AG09319 (cell line): ENCODE measurements at regions not wholly inside any gene's neighbourhood (a gene's known extent, or its start where the extent isn't known, plus 50 kb on each side); places are given as distances from the start of the nearest gene placed in this dataset.
"Not testable (repeated sequence)": the region's sequence is repeated elsewhere in the genome, so short reads cannot be mapped to it uniquely, and the experiment has no call there.

ENCODE experiments used
- DNase-seq: peaks from one replicate; pipeline ENCODE4 v3.0.0-alpha.2; 2010; ENCODE audit warnings: low read depth; ENCODE audit errors: extremely low read depth
- CTCF ChIP-seq: IDR thresholded peaks from 2 replicates; pipeline ENCODE4 v1.5.1; 2011; ENCODE audit warnings: low read depth, mild to moderate bottlenecking, inconsistent platforms, low read length, moderate library complexity

GRCh38 chr3:5376761-5377160 lies 189.3 kb downstream of the EDEM1 start:
- no peak for DNase-seq
- no peak for TF ChIP-seq CTCF

GRCh38 chr3:5379266-5379665 lies 191.8 kb downstream of the EDEM1 start:
- not testable (repeated sequence) for DNase-seq

- DNase-seq = not testable (repeated sequence)
Measured at GRCh38 chr3:5383486-5384263, 196.2 kb downstream of the EDEM1 start.

GRCh38 chr3:5384557-5385236 lies 197.2 kb downstream of the EDEM1 start:
- DNase-seq = no peak
- no peak for TF ChIP-seq CTCF

GRCh38 chr3:5388091-5388490 lies 200.6 kb downstream of the EDEM1 start:
- TF ChIP-seq CTCF = no peak
- DNase-seq = no peak

GRCh38 chr3:5389057-5389456 lies 201.6 kb downstream of the EDEM1 start:
- no peak for TF ChIP-seq CTCF
- DNase-seq = no peak

GRCh38 chr3:5390221-5390620 lies 202.7 kb downstream of the EDEM1 start:
- no peak for DNase-seq
- TF ChIP-seq CTCF = no peak

GRCh38 chr3:5390936-5391625 lies 203.6 kb downstream of the EDEM1 start:
- TF ChIP-seq CTCF = no peak
- DNase-seq = no peak
